ENCODE measurements at regions not wholly inside any gene's neighbourhood (a gene's known extent, or its start where the extent isn't known, plus 50 kb on each side); places are given as distances from the start of the nearest gene placed in this dataset.

DNA sequence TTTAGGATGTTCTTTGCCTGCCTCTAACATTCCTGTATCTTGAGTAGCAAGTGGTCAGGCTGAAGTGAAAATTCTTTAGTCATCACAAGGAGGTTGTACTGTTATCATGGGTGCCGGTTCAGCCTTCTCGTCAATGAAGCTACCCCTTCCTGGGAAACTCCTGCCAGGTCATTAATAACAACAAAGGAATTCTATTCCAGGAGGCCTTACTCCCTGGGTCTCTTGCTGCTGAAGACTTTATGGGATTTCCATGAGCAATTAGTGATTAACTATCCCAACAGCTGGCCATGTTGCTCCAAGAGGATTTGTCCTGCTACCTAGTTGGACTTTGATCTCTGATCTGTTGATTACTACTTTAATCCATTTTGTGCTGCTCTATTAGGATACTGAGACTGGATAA is 62.7 kb upstream of the ELOVL5 start:
- no peak for DNase-seq (ENCODE audit: low read depth, low spot score)
- Histone ChIP-seq H3K9me3 (ENCODE audit: control insufficient read depth, insufficient read depth, low read depth, low read length) (no peaks in the 10 kb centered on the region), H3K27me3 (ENCODE audit: control insufficient read depth, insufficient read depth, low read length) (no peaks in the 10 kb centered on the region), H3K36me3 (ENCODE audit: control insufficient read depth, insufficient read depth, low read length) (no peaks in the 10 kb centered on the region), H3K4me3 (ENCODE audit: low read depth in 2 of 2, low read length in 2 of 2) (no peak overlapping the region), H3K4me1 (ENCODE audit: control insufficient read depth, insufficient read depth, low read length) (no peaks in the 10 kb centered on the region; the same call in 1 of the 2 replicates), H3K27ac (ENCODE audit: low read length) (no peak overlapping the region)
- CTCF ChIA-PET: no interaction called here
- no TSS peak for BruUV-seq (replicated peaks)
- intact Hi-C loops (cut with micrococcal nuclease; ENCODE audit: unreplicated experiment) (no loop called here), in situ Hi-C loops (cut with HindIII; ENCODE audit: low pct_unique_long_range_greater_than_20kb, low sequenced_read_pairs) (no loop called here)
- no peak for TF ChIP-seq POLR2AphosphoS5 (IDR thresholded peaks at IDR 0.05; ENCODE audit: low read depth, low read length)
- TF ChIP-seq TCF7L2 (IDR thresholded peaks at IDR 0.05; ENCODE audit: low read depth, low read length): no peak
- no peak for ATAC-seq
- POLR2A ChIA-PET: no interaction called here

DNA sequence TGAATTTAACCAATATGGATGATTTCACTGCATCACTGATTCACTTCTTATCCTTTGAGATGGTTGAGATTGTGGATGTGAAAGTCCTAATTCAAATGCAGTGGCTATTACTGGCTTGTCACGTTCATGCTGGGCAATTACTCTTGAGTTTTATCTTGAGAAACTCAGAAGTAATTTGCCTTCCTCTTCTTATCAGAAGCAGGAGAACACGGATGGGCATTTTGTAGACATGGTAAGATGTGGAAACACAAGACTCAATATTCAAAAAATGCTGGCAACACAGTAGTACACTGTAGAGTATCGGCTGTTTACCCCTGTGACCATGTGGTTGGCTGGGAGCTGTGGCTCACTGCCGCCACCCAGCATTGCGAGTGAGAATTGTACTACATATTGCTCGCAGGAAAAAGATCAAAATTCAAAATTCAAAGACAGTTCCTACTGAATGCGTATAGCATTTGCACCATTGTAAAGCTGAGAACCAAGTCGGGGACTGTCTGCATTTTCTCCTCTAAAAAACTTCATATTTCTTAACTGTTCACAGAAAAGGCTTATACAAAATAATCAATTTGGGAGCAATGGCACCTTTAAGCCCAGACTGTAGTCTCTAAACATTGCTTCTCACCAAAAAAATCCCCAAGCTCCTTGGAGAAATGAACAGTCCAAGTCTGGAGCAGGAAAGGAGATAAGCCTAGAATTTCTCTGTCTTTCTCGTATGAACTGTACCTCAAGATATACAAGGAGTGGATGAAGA is 61.9 kb upstream of the ELOVL5 start:
- in situ Hi-C loops (cut with HindIII; ENCODE audit: low pct_unique_long_range_greater_than_20kb, low sequenced_read_pairs): no loop called here
- no peaks in the 10 kb centered on the region for H3K27me3 ChIP-seq (ENCODE audit: control insufficient read depth, insufficient read depth, low read length)
- no TSS peak for BruUV-seq (replicated peaks)
- H3K27ac ChIP-seq (ENCODE audit: low read length): peak overlapping the region; percentile 46; the same call in 1 of the 2 replicates
- ChIA-PET CTCF (no interaction called here), POLR2A (interaction anchor here (0.5 kb wide), 1 partner anchor 34 kb away, joined by 3 read pairs; no protein-coding TSS in a partner anchor)
- DNase-seq (ENCODE audit: low read depth, low spot score) (peak; percentile 32), ATAC-seq (peak; percentile 97)
- intact Hi-C loops (cut with micrococcal nuclease; ENCODE audit: unreplicated experiment): no loop called here
- no peaks in the 10 kb centered on the region for H3K9me3 ChIP-seq (ENCODE audit: control insufficient read depth, insufficient read depth, low read depth, low read length)
- no peaks in the 10 kb centered on the region for H3K36me3 ChIP-seq (ENCODE audit: control insufficient read depth, insufficient read depth, low read length)
- H3K4me1 ChIP-seq (ENCODE audit: control insufficient read depth, insufficient read depth, low read length): no peaks in the 10 kb centered on the region; the same call in 1 of the 2 replicates
- H3K4me3 ChIP-seq (ENCODE audit: low read depth in 2 of 2, low read length in 2 of 2): no peak overlapping the region
- no peak for TF ChIP-seq SIN3A (IDR thresholded peaks at IDR 0.05; ENCODE audit: borderline replicate concordance, insufficient read depth, low read depth, low read length)
- TF ChIP-seq, protein P1, sequence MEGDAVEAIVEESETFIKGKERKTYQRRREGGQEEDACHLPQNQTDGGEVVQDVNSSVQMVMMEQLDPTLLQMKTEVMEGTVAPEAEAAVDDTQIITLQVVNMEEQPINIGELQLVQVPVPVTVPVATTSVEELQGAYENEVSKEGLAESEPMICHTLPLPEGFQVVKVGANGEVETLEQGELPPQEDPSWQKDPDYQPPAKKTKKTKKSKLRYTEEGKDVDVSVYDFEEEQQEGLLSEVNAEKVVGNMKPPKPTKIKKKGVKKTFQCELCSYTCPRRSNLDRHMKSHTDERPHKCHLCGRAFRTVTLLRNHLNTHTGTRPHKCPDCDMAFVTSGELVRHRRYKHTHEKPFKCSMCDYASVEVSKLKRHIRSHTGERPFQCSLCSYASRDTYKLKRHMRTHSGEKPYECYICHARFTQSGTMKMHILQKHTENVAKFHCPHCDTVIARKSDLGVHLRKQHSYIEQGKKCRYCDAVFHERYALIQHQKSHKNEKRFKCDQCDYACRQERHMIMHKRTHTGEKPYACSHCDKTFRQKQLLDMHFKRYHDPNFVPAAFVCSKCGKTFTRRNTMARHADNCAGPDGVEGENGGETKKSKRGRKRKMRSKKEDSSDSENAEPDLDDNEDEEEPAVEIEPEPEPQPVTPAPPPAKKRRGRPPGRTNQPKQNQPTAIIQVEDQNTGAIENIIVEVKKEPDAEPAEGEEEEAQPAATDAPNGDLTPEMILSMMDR (IDR thresholded peaks at IDR 0.05): peak; percentile 92

DNA sequence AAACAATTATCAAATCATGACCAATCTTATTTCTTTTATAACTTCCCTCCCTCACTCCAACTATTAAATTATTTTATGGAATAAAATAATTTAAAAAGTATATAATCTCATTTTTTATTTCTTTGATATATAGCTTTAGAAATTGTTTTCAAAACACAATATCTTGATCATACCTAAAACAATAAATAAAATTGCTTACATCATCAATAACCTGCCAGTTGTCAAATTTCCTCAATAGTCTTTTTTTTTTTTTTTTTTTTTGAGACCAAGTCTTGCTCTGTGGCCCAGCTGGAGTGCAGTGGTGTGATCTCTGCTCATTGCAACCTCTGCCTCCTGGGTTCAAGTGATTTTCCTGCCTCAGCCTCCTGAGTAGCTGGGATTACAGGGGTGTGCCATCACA is 60.1 kb upstream of the ELOVL5 start:
- H3K4me3 ChIP-seq (ENCODE audit: low read depth in 2 of 2, low read length in 2 of 2): no peak overlapping the region
- intact Hi-C loops (cut with micrococcal nuclease; ENCODE audit: unreplicated experiment): no loop called here
- ChIA-PET POLR2A (interaction anchor here (0.7 kb wide), 1 partner anchor 363 kb away, joined by 9 read pairs; no protein-coding TSS in a partner anchor), CTCF (no interaction called here)
- no TSS peak for BruUV-seq (replicated peaks)
- H3K9me3 ChIP-seq (ENCODE audit: control insufficient read depth, insufficient read depth, low read depth, low read length): no peaks in the 10 kb centered on the region
- no peak for TF ChIP-seq POLR2AphosphoS5 (IDR thresholded peaks at IDR 0.05; ENCODE audit: low read depth, low read length)
- TF ChIP-seq, protein P1 (IDR thresholded peaks at IDR 0.05): no peak
- no peak for TF ChIP-seq SIN3A (IDR thresholded peaks at IDR 0.05; ENCODE audit: borderline replicate concordance, insufficient read depth, low read depth, low read length)
- TF ChIP-seq, protein P2, sequence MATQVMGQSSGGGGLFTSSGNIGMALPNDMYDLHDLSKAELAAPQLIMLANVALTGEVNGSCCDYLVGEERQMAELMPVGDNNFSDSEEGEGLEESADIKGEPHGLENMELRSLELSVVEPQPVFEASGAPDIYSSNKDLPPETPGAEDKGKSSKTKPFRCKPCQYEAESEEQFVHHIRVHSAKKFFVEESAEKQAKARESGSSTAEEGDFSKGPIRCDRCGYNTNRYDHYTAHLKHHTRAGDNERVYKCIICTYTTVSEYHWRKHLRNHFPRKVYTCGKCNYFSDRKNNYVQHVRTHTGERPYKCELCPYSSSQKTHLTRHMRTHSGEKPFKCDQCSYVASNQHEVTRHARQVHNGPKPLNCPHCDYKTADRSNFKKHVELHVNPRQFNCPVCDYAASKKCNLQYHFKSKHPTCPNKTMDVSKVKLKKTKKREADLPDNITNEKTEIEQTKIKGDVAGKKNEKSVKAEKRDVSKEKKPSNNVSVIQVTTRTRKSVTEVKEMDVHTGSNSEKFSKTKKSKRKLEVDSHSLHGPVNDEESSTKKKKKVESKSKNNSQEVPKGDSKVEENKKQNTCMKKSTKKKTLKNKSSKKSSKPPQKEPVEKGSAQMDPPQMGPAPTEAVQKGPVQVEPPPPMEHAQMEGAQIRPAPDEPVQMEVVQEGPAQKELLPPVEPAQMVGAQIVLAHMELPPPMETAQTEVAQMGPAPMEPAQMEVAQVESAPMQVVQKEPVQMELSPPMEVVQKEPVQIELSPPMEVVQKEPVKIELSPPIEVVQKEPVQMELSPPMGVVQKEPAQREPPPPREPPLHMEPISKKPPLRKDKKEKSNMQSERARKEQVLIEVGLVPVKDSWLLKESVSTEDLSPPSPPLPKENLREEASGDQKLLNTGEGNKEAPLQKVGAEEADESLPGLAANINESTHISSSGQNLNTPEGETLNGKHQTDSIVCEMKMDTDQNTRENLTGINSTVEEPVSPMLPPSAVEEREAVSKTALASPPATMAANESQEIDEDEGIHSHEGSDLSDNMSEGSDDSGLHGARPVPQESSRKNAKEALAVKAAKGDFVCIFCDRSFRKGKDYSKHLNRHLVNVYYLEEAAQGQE (IDR thresholded peaks at IDR 0.05; ENCODE audit: insufficient read depth in 1 of 2, low read depth in 2 of 2, low read length in 1 of 2): no peak
- TF ChIP-seq TCF7L2 (IDR thresholded peaks at IDR 0.05; ENCODE audit: low read depth, low read length): no peak
- ATAC-seq (no peak), DNase-seq (ENCODE audit: low read depth, low spot score) (no peak)
- no peak overlapping the region for H3K27ac ChIP-seq (ENCODE audit: low read length)
- H3K36me3 ChIP-seq (ENCODE audit: control insufficient read depth, insufficient read depth, low read length): no peaks in the 10 kb centered on the region
- in situ Hi-C loops (cut with HindIII; ENCODE audit: low pct_unique_long_range_greater_than_20kb, low sequenced_read_pairs): no loop called here
- no peaks in the 10 kb centered on the region for H3K27me3 ChIP-seq (ENCODE audit: control insufficient read depth, insufficient read depth, low read length)
- no peaks in the 10 kb centered on the region; the same call in 1 of the 2 replicates for H3K4me1 ChIP-seq (ENCODE audit: control insufficient read depth, insufficient read depth, low read length)
